ENCODE measurements at regions not wholly inside any gene's neighbourhood (a gene's known extent, or its start where the extent isn't known, plus 50 kb on each side); places are given as distances from the start of the nearest gene placed in this dataset.

DNA sequence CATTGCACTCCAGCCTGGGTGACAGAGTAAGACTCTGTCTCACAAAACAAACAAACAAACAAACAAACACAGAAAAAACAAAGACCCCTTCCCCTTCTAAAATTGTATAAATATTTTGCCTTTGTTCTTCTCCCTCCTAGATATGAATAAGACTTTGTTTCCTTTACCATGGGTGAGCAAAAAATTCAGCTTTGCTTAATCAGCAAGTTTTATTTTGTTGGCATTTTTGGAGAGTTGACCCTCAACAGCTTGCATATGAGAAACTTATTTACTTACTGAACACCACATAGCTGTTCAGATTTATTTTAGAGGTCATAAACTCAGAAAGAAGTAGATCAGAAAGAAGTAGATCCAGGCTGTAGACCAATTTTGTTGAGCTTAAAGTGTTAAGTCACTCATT, 395.2 kb upstream of the TOM1L1 start:
- intact Hi-C loops (cut with DNase I; ENCODE audit: low total_unique reads), result no loop called here
- H3K36me3 ChIP-seq, result no peaks in the 10 kb centered on the region
- H3K27me3 ChIP-seq (replicated peaks in 1 of 7), result no peaks in the 10 kb centered on the region
- no peak for DNase-seq
- peaks cover 0 to 7% (median 0%) of the 10 kb centered on the region in 8 donors for H3K9me3 ChIP-seq
- no peak overlapping the region for H3K27ac ChIP-seq
- TF ChIP-seq POLR2A (IDR thresholded peaks at IDR 0.05) (no peak), POLR2AphosphoS5 (IDR thresholded peaks at IDR 0.05) (no peak), CTCF (IDR thresholded peaks at IDR 0.05 in 8 of 11, conservative IDR thresholded peaks at IDR 0.05 in 3 of 11) (no peak)
- no peak overlapping the region for H3K4me3 ChIP-seq
- H3K4me1 ChIP-seq, result no peaks in the 10 kb centered on the region

DNA sequence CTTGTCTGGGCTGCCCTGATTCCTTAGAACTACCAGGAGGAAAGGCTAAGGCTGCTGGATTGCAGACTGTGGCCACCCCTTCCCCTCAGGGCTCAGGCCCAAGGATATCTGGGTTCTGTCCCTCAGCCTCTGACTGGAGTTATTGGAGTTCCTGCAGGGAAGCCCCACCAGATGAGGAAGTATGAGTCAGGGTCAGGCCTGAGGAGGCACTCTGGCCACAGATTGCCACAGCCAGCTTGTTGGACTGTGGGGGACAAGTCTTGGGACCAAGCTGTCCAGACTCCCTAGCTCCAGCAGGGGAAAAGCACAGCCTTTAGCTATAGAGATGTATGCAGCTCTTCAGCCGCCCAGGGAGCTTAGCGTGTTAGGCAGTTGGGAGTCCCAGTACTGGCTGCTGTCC, 381.9 kb upstream of the TOM1L1 start:
- TF ChIP-seq POLR2AphosphoS5 (IDR thresholded peaks at IDR 0.05) (no peak), POLR2A (IDR thresholded peaks at IDR 0.05) (no peak), CTCF (IDR thresholded peaks at IDR 0.05 in 8 of 11, conservative IDR thresholded peaks at IDR 0.05 in 3 of 11) (no peak)
- no peak for DNase-seq
- intact Hi-C loops (cut with DNase I; ENCODE audit: low total_unique reads), result no loop called here

DNA sequence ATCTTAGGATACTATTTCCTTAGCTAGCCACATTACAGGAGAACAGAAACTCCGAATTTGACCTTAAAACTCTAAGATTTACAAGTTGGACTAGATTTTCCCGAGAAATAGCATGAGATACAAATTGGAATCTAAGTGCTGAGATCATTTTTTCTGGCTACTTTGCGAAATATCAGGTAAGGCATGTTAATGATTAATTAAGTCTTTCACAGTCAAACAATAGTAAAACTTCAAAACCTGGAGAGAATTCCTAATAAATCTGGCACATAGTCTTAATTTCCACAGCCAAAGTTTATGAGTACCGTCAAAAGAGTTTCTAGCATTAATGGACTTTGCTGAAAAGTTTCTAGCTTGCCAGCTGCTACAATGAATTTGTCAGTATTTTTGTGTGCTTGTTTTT, 379.5 kb upstream of the TOM1L1 start:
- H3K4me3 ChIP-seq, result no peak overlapping the region
- peaks cover 0 to 9% (median 0%) of the 10 kb centered on the region in 8 donors for H3K9me3 ChIP-seq
- no peak for DNase-seq
- H3K27me3 ChIP-seq (replicated peaks in 1 of 7), result no peaks in the 10 kb centered on the region
- TF ChIP-seq POLR2A (IDR thresholded peaks at IDR 0.05), result no peak
- no peak for TF ChIP-seq CTCF (IDR thresholded peaks at IDR 0.05 in 8 of 11, conservative IDR thresholded peaks at IDR 0.05 in 3 of 11)
- no peak for TF ChIP-seq POLR2AphosphoS5 (IDR thresholded peaks at IDR 0.05)
- no peaks in the 10 kb centered on the region for H3K36me3 ChIP-seq
- intact Hi-C loops (cut with DNase I; ENCODE audit: low total_unique reads), result no loop called here
- H3K4me1 ChIP-seq, result no peaks in the 10 kb centered on the region
- no peak overlapping the region for H3K27ac ChIP-seq
- 73 to 86% (median 74%) methylated on average over 4 of the region's 4 CpGs for WGBS, 5 donors

More for the DNA sequence above, 381.9 kb upstream of the TOM1L1 start:
- 71 to 95% (median 90%) methylated on average over 1 to 2 of the region's 2 CpGs for WGBS, 5 donors
- Histone ChIP-seq H3K9me3 (peaks cover 0 to 9% (median 0%) of the 10 kb centered on the region in 8 donors), H3K36me3 (no peaks in the 10 kb centered on the region), H3K4me3 (no peak overlapping the region), H3K27me3 (replicated peaks in 1 of 7) (no peaks in the 10 kb centered on the region), H3K4me1 (no peaks in the 10 kb centered on the region), H3K27ac (no peak overlapping the region)

GRCh38 chr17:54524501-54524900, 376.2 kb upstream of the TOM1L1 start:
- peaks cover 0 to 3% (median 0%) of the 10 kb centered on the region in 8 donors for H3K9me3 ChIP-seq
- DNase-seq, result no peak
- no peak overlapping the region for H3K27ac ChIP-seq
- no peaks in the 10 kb centered on the region for H3K36me3 ChIP-seq
- no peak overlapping the region for H3K4me3 ChIP-seq
- intact Hi-C loops (cut with DNase I; ENCODE audit: low total_unique reads), result no loop called here
- no peaks in the 10 kb centered on the region for H3K4me1 ChIP-seq
- WGBS, 5 donors, result 65 to 87% (median 77%) methylated on average over 2 of the region's 2 CpGs
- no peak for TF ChIP-seq CTCF (IDR thresholded peaks at IDR 0.05 in 8 of 11, conservative IDR thresholded peaks at IDR 0.05 in 3 of 11)
- no peak for TF ChIP-seq POLR2AphosphoS5 (IDR thresholded peaks at IDR 0.05)
- no peak for TF ChIP-seq POLR2A (IDR thresholded peaks at IDR 0.05)
- no peaks in the 10 kb centered on the region for H3K27me3 ChIP-seq (replicated peaks in 1 of 7)
